ENCODE measurements at regions not wholly inside any gene's neighbourhood (a gene's known extent, or its start where the extent isn't known, plus 50 kb on each side); places are given as distances from the start of the nearest gene placed in this dataset.
"Not testable (repeated sequence)": the region's sequence is repeated elsewhere in the genome, so short reads cannot be mapped to it uniquely, and the experiment has no call there.

- ATAC-seq (no peak), DNase-seq (no peak)
- WGBS (ENCODE audit: insufficient coverage), result 94% methylated on average over 2 of the region's 2 CpGs
- Mint-ChIP-seq H3K27ac (no peak overlapping the region), H3K4me1 (peaks cover 3% of the 10 kb centered on the region in 2 donors), H3K4me3 (no peak overlapping the region), H3K27me3 (ENCODE audit: low read depth in 2 of 2) (no peaks in the 10 kb centered on the region), H3K36me3 (no peaks in the 10 kb centered on the region), H3K9me3 (no peaks in the 10 kb centered on the region)
- no peak overlapping the region for H3K4me3 ChIP-seq (ENCODE audit: low read length)
- no peaks in the 10 kb centered on the region for H3K9me3 ChIP-seq (ENCODE audit: control insufficient read depth, insufficient read depth, low read length)
- peaks cover 6% of the 10 kb centered on the region for H3K4me1 ChIP-seq (ENCODE audit: control insufficient read depth, insufficient read depth, low read length)
- no peaks in the 10 kb centered on the region for H3K27me3 ChIP-seq (ENCODE audit: control insufficient read depth, insufficient read depth, low read length)
- intact Hi-C loops (cut with micrococcal nuclease), result no loop called here
- H3K36me3 ChIP-seq (ENCODE audit: control insufficient read depth, insufficient read depth, low read length), result no peaks in the 10 kb centered on the region
- TF ChIP-seq CTCF (IDR thresholded peaks at IDR 0.05), result no peak
- H3K27ac ChIP-seq (ENCODE audit: low read length), result no peak overlapping the region
Measured at GRCh38 chr15:92825985-92826384, 74.1 kb upstream of the CHD2 start.

- H3K4me1 ChIP-seq (ENCODE audit: control insufficient read depth, insufficient read depth, low read length), result peaks cover 21% of the 10 kb centered on the region
- H3K4me1 Mint-ChIP-seq, result peaks cover 20% of the 10 kb centered on the region in 2 donors
Measured at GRCh38 chr15:92827991-92828390, 72.1 kb upstream of the CHD2 start.

GRCh38 chr15:92829875-92830274, 70.2 kb upstream of the CHD2 start:
- WGBS (ENCODE audit: insufficient coverage), result 100% methylated on average over 2 of the region's 3 CpGs
- Histone ChIP-seq H3K27me3 (ENCODE audit: control insufficient read depth, insufficient read depth, low read length) (no peaks in the 10 kb centered on the region), H3K4me1 (ENCODE audit: control insufficient read depth, insufficient read depth, low read length) (peaks cover 27% of the 10 kb centered on the region), H3K9me3 (ENCODE audit: control insufficient read depth, insufficient read depth, low read length) (no peaks in the 10 kb centered on the region), H3K27ac (ENCODE audit: low read length) (no peak overlapping the region), H3K4me3 (ENCODE audit: low read length) (no peak overlapping the region), H3K36me3 (ENCODE audit: control insufficient read depth, insufficient read depth, low read length) (no peaks in the 10 kb centered on the region)
- no peaks in the 10 kb centered on the region for H3K27me3 Mint-ChIP-seq (ENCODE audit: low read depth in 2 of 2)
- intact Hi-C loops (cut with micrococcal nuclease), result loop anchor here (5.0 kb wide), 2 partner anchors 52 to 72 kb away; partner anchors contain the start of gene CHD2
- H3K9me3 Mint-ChIP-seq, result no peaks in the 10 kb centered on the region
- H3K27ac Mint-ChIP-seq, result no peak overlapping the region
- H3K4me1 Mint-ChIP-seq, result peaks cover 20 to 25% of the 10 kb centered on the region in 2 donors
- TF ChIP-seq CTCF (IDR thresholded peaks at IDR 0.05), result no peak
- DNase-seq (no peak), ATAC-seq (no peak)
- no peak overlapping the region for H3K4me3 Mint-ChIP-seq
- H3K36me3 Mint-ChIP-seq, result no peaks in the 10 kb centered on the region

More at GRCh38 chr15:92827991-92828390, 72.1 kb upstream of the CHD2 start:
- WGBS (ENCODE audit: insufficient coverage), result 98% methylated on average over 10 of the region's 10 CpGs
- H3K4me3 ChIP-seq (ENCODE audit: low read length); H3K36me3 Mint-ChIP-seq; intact Hi-C loops (cut with micrococcal nuclease); H3K9me3 ChIP-seq (ENCODE audit: control insufficient read depth, insufficient read depth, low read length); ATAC-seq; H3K27ac Mint-ChIP-seq; H3K4me3 Mint-ChIP-seq; H3K27me3 ChIP-seq (ENCODE audit: control insufficient read depth, insufficient read depth, low read length); DNase-seq; H3K27me3 Mint-ChIP-seq (ENCODE audit: low read depth in 2 of 2); H3K27ac ChIP-seq (ENCODE audit: low read length); H3K36me3 ChIP-seq (ENCODE audit: control insufficient read depth, insufficient read depth, low read length); H3K9me3 Mint-ChIP-seq: not testable (repeated sequence)

- peak overlapping the region; percentile 77 for H3K4me3 Mint-ChIP-seq
- TF ChIP-seq CTCF (IDR thresholded peaks at IDR 0.05), result no peak
- WGBS (ENCODE audit: insufficient coverage), result no CpG with 5 or more reads among the region's 3 CpGs
- DNase-seq (no peak), ATAC-seq (no peak)
- Histone ChIP-seq H3K9me3 (ENCODE audit: control insufficient read depth, insufficient read depth, low read length) (no peaks in the 10 kb centered on the region), H3K27me3 (ENCODE audit: control insufficient read depth, insufficient read depth, low read length) (no peaks in the 10 kb centered on the region), H3K36me3 (ENCODE audit: control insufficient read depth, insufficient read depth, low read length) (no peaks in the 10 kb centered on the region), H3K4me1 (ENCODE audit: control insufficient read depth, insufficient read depth, low read length) (peaks cover 27% of the 10 kb centered on the region), H3K4me3 (ENCODE audit: low read length) (peak overlapping the region; percentile 3), H3K27ac (ENCODE audit: low read length) (peak overlapping the region; percentile 86)
- intact Hi-C loops (cut with micrococcal nuclease), result loop anchor here (1.0 to 5.0 kb wide), 4 partner anchors 11 to 71 kb away; partner anchors contain the start of gene CHD2
- peak overlapping the region; percentile 91 to 97 for H3K27ac Mint-ChIP-seq
- no peaks in the 10 kb centered on the region for H3K9me3 Mint-ChIP-seq
- no peaks in the 10 kb centered on the region for H3K36me3 Mint-ChIP-seq
- peaks cover 20 to 25% of the 10 kb centered on the region in 2 donors for H3K4me1 Mint-ChIP-seq
- no peaks in the 10 kb centered on the region for H3K27me3 Mint-ChIP-seq (ENCODE audit: low read depth in 2 of 2)
Measured at GRCh38 chr15:92831336-92831654, 68.8 kb upstream of the CHD2 start.
